DOHH2 (cell line): ENCODE measurements at regions not wholly inside any gene's neighbourhood (a gene's known extent, or its start where the extent isn't known, plus 50 kb on each side); places are given as distances from the start of the nearest gene placed in this dataset.

ENCODE experiments used
- H3F3A ChIP-seq: fragments of 200-600 bp; sonication (generic), shearing (Covaris generic); 2 replicates; pipeline ENCODE4 v1.6.0; 2016; ENCODE audit warnings: antibody characterized with exemption, mild to moderate bottlenecking; ENCODE audit not compliant: control insufficient read depth, insufficient read depth
- H3K27ac ChIP-seq: fragments of 200-600 bp; sonication (generic); 2 replicates; pipeline ENCODE4 v1.5.1; 2014; ENCODE audit warnings: low read depth, mild to moderate bottlenecking, low read length, moderate library complexity
- H3K27me3 ChIP-seq: fragments of 200-600 bp; sonication (generic); 2 replicates; pipeline ENCODE4 v1.6.1; 2014; ENCODE audit warnings: mild to moderate bottlenecking, low read length, mixed read lengths; ENCODE audit not compliant: control insufficient read depth
- H3K36me3 ChIP-seq: fragments of 200-600 bp; sonication (generic); 2 replicates; pipeline ENCODE4 v1.6.1; 2014; ENCODE audit warnings: mild to moderate bottlenecking, low read length, moderate library complexity, mixed read lengths; ENCODE audit not compliant: control insufficient read depth
- H3K4me1 ChIP-seq: fragments of 200-600 bp; sonication (generic); 2 replicates; pipeline ENCODE4 v1.6.1; 2014; ENCODE audit warnings: mild to moderate bottlenecking, low read length, mixed read lengths; ENCODE audit not compliant: control insufficient read depth
- H3K4me2 ChIP-seq: fragments of 200-600 bp; sonication (generic); 2 replicates; pipeline ENCODE4 v1.6.0; 2014; ENCODE audit warnings: mild to moderate bottlenecking, low read length, moderate library complexity
- H3K4me3 ChIP-seq: fragments of 200-600 bp; sonication (generic); 2 replicates; pipeline ENCODE4 v1.5.1; 2014; ENCODE audit warnings: mild to moderate bottlenecking, low read length, mixed read lengths
- H3K79me2 ChIP-seq: fragments of 200-600 bp; sonication (generic); 2 replicates; pipeline ENCODE4 v1.6.1; 2014; ENCODE audit warnings: mild to moderate bottlenecking, low read length, mixed read lengths; ENCODE audit not compliant: control insufficient read depth
- H3K9me2 ChIP-seq: fragments of 200-600 bp; sonication (generic); replicated peaks from 2 replicates; pipeline ENCODE4 v1.6.1; 2014; ENCODE audit warnings: mild to moderate bottlenecking, low read length, mixed read lengths; ENCODE audit not compliant: control insufficient read depth
- H3K9me3 ChIP-seq: fragments of 200-600 bp; sonication (generic); 2 replicates; pipeline ENCODE4 v1.6.1; 2014; ENCODE audit warnings: antibody characterized with exemption, low read length, mixed read lengths; ENCODE audit not compliant: control insufficient read depth, insufficient read depth
- H4K20me1 ChIP-seq: fragments of 200-600 bp; sonication (generic); 2 replicates; pipeline ENCODE4 v1.6.0; 2014; ENCODE audit warnings: low read depth, mild to moderate bottlenecking, antibody characterized with exemption, low read length, moderate library complexity; ENCODE audit not compliant: control insufficient read depth, insufficient read depth
- EZH2phosphoT487 ChIP-seq: fragments of 200-600 bp; sonication (generic); IDR thresholded peaks from 2 replicates; pipeline ENCODE4 v1.6.1; 2017; ENCODE audit warnings: borderline replicate concordance, mild to moderate bottlenecking, antibody characterized with exemption, low read length, moderate library complexity, mixed read lengths
- TF ChIP-seq, protein P1 (sequence below): fragments of 200-600 bp; sonication (generic); IDR thresholded peaks from one replicate; pipeline ENCODE4 v1.5.1; 2014; ENCODE audit warnings: antibody characterized with exemption, mild to moderate bottlenecking, low read depth, low read length; ENCODE audit not compliant: poor library complexity, severe bottlenecking

DNA sequence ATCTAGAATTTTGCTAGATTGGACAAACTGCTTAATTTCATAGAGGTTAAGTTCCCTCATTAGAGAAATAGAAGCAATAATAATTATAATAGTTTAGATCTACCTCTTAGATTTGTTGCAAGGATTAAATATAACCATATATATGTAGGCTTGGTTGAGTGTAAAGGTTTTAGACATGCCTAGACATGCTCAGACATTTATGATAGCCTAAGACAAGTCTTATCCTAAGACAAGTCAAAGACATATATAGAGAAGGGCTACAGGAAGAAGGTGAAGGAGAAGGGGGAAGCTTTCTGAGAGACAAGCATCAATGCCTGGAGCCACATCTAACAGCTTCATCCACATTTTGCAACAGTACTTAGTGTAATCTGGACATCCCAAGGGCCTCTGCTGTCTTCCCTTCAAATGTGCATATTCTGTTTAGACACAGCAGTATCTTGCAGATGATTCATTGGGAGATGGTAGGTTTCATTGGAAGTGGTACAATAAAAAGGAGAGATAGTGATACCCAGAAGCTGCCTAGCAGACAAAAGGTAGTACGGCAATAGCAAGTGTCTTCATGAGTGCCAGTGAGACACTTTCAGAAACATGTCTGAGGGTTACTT, 146.5 kb downstream of the HGF start:
- Histone ChIP-seq H3K4me2 (no peak overlapping the region), H3K4me1 (no peaks in the 10 kb centered on the region), H3K36me3 (no peaks in the 10 kb centered on the region), H3K79me2 (no peaks in the 10 kb centered on the region), H3K27me3 (no peaks in the 10 kb centered on the region), H3K27ac (no peak overlapping the region), H3K9me2 (no peaks in the 10 kb centered on the region; the same call in none of the 2 replicates), H3K9me3 (no peaks in the 10 kb centered on the region), H3K4me3 (no peak overlapping the region), H4K20me1 (no peaks in the 10 kb centered on the region), H3F3A (no peaks in the 10 kb centered on the region)
- TF ChIP-seq, protein P1, sequence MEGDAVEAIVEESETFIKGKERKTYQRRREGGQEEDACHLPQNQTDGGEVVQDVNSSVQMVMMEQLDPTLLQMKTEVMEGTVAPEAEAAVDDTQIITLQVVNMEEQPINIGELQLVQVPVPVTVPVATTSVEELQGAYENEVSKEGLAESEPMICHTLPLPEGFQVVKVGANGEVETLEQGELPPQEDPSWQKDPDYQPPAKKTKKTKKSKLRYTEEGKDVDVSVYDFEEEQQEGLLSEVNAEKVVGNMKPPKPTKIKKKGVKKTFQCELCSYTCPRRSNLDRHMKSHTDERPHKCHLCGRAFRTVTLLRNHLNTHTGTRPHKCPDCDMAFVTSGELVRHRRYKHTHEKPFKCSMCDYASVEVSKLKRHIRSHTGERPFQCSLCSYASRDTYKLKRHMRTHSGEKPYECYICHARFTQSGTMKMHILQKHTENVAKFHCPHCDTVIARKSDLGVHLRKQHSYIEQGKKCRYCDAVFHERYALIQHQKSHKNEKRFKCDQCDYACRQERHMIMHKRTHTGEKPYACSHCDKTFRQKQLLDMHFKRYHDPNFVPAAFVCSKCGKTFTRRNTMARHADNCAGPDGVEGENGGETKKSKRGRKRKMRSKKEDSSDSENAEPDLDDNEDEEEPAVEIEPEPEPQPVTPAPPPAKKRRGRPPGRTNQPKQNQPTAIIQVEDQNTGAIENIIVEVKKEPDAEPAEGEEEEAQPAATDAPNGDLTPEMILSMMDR, result no peak
- no peak for TF ChIP-seq EZH2phosphoT487

DNA sequence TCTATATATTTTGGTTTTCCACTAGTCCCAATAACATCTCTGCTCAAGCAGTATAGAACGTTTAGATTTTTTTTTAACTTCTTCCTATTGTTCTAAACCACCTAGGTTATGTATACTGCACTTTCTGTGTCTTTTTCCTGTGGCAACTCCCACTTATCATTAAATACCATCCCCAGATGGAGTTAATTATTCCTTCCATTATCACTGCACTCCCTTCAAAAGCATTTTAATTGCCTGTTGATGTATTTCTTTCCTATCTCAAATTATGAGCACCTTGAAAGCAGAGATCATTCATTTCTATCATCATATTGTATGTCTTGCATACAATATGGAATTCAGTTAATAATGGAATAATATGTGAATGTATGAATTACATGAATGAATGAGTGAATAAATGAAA, 148.0 kb downstream of the HGF start:
- Histone ChIP-seq H3K4me3 (no peak overlapping the region), H3K36me3 (no peaks in the 10 kb centered on the region), H3K27ac (no peak overlapping the region), H3K27me3 (no peaks in the 10 kb centered on the region), H3K4me2 (no peak overlapping the region), H4K20me1 (no peaks in the 10 kb centered on the region), H3K4me1 (no peaks in the 10 kb centered on the region), H3F3A (no peaks in the 10 kb centered on the region), H3K9me2 (no peaks in the 10 kb centered on the region; the same call in none of the 2 replicates), H3K79me2 (no peaks in the 10 kb centered on the region), H3K9me3 (no peaks in the 10 kb centered on the region)
- TF ChIP-seq EZH2phosphoT487, result no peak
- TF ChIP-seq, protein P1, result no peak

DNA sequence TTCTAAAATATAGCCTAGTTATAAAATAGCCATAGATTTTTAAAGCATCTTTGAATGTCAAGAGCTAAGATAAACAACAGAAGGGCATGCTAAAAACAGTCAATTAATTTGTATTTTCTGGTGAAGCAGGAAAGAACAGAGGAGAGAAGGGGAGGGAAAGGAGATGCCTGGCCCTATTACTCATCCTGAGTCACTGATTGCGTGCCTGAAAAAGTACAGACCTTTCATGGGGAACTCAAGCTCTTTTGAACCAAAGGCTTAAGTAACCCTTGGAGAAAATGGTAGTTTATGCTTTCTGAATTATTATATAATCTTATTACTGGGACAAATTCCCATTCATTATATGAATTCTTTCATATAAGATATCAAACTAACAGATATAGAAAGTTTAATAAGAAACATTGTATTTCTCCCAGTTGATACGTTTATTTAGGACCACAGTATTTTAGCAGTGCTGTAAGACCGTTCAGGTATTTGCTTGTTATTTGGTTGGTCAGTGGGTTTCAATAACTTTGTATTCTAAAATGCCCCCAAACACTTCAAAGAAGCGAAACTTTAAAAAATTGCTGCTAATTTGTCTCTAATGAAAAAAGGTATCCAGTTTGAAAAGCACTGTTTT, 151.3 kb downstream of the HGF start:
- H3F3A ChIP-seq, result no peaks in the 10 kb centered on the region
- no peaks in the 10 kb centered on the region for H4K20me1 ChIP-seq
- TF ChIP-seq, protein P1, result no peak
- TF ChIP-seq EZH2phosphoT487, result no peak
- H3K27ac ChIP-seq, result no peak overlapping the region
- no peak overlapping the region for H3K4me3 ChIP-seq
- H3K27me3 ChIP-seq, result no peaks in the 10 kb centered on the region
- no peaks in the 10 kb centered on the region; the same call in none of the 2 replicates for H3K9me2 ChIP-seq
- H3K9me3 ChIP-seq, result no peaks in the 10 kb centered on the region
- H3K79me2 ChIP-seq, result no peaks in the 10 kb centered on the region
- H3K4me1 ChIP-seq, result no peaks in the 10 kb centered on the region
- no peak overlapping the region for H3K4me2 ChIP-seq
- H3K36me3 ChIP-seq, result no peaks in the 10 kb centered on the region
